H9 (cell line): ENCODE measurements at regions not wholly inside any gene's neighbourhood (a gene's known extent, or its start where the extent isn't known, plus 50 kb on each side); places are given as distances from the start of the nearest gene placed in this dataset.

Experiments used
- DNase-seq: peaks from one replicate; pipeline ENCODE4 v3.0.0-alpha.2; 2017
- H2AFZ ChIP-seq: one replicate; pipeline ENCODE4 v1.6.1; 2013; ENCODE audit warnings: mild to moderate bottlenecking, low read length, control low read depth, moderate library complexity
- H2AK5ac ChIP-seq: 2 replicates; pipeline ENCODE4 v1.6.1; 2013; ENCODE audit warnings: low read length, control low read depth, mixed read lengths; ENCODE audit not compliant: insufficient read length
- H2BK120ac ChIP-seq: one replicate; pipeline ENCODE4 v1.6.1; 2013; ENCODE audit warnings: low read depth, mild to moderate bottlenecking, low read length, control low read depth, inconsistent platforms; ENCODE audit not compliant: poor library complexity, severe bottlenecking
- H2BK12ac ChIP-seq: 2 replicates; pipeline ENCODE4 v1.6.1; 2013; ENCODE audit warnings: low read length, control low read depth, mixed read lengths, low read depth; ENCODE audit not compliant: insufficient read length
- H2BK15ac ChIP-seq: 2 replicates; pipeline ENCODE4 v1.6.1; 2013; ENCODE audit warnings: low read depth, low read length, control low read depth
- H2BK20ac ChIP-seq: one replicate; pipeline ENCODE4 v1.6.1; 2013; ENCODE audit warnings: low read depth, mild to moderate bottlenecking, low read length, control low read depth, inconsistent platforms; ENCODE audit not compliant: poor library complexity, severe bottlenecking
- H2BK5ac ChIP-seq: 2 replicates; pipeline ENCODE4 v1.6.1; 2013; ENCODE audit warnings: low read length, control low read depth, mixed read lengths; ENCODE audit not compliant: insufficient read length
- H3K14ac ChIP-seq: 2 replicates; pipeline ENCODE4 v1.6.1; 2013; ENCODE audit warnings: low read length, control low read depth; ENCODE audit not compliant: insufficient read depth
- H3K18ac ChIP-seq: 2 replicates; pipeline ENCODE4 v1.6.1; 2013; ENCODE audit warnings: low read depth, mild to moderate bottlenecking, mixed read lengths, low read length, control low read depth; ENCODE audit not compliant: insufficient read length
- H3K23ac ChIP-seq: 2 replicates; pipeline ENCODE4 v1.6.1; 2013; ENCODE audit warnings: low read length, control low read depth, mixed read lengths, low read depth; ENCODE audit not compliant: insufficient read length
- H3K23me2 ChIP-seq: 2 replicates; pipeline ENCODE4 v1.6.1; 2013; ENCODE audit warnings: low read depth, mild to moderate bottlenecking, mixed read lengths, low read length, control low read depth; ENCODE audit not compliant: insufficient read length, poor library complexity, severe bottlenecking
- H3K27ac ChIP-seq: 2 replicates; pipeline ENCODE4 v1.5.1; 2013; ENCODE audit warnings: low read length, control low read depth, mixed read lengths, low read depth; ENCODE audit not compliant: insufficient read length
- H3K27me3 ChIP-seq: 2 replicates; pipeline ENCODE4 v1.6.1; 2013; ENCODE audit warnings: low read length, control low read depth, inconsistent platforms; ENCODE audit not compliant: insufficient read depth
- H3K4ac ChIP-seq: 2 replicates; pipeline ENCODE4 v1.6.1; 2013; ENCODE audit warnings: low read depth, mild to moderate bottlenecking, control low read depth, inconsistent platforms, low read length, moderate library complexity
- H3K4me1 ChIP-seq: 2 replicates; pipeline ENCODE4 v1.6.1; 2013; ENCODE audit warnings: low read length, control low read depth, inconsistent platforms; ENCODE audit not compliant: insufficient read depth
- H3K4me2 ChIP-seq: 2 replicates; pipeline ENCODE4 v1.6.1; 2013; ENCODE audit warnings: low read length, control low read depth, mixed read lengths; ENCODE audit not compliant: insufficient read length, insufficient read depth
- H3K56ac ChIP-seq: 2 replicates; pipeline ENCODE4 v1.6.1; 2013; ENCODE audit warnings: low read depth, mild to moderate bottlenecking, mixed read lengths, low read length, control low read depth; ENCODE audit not compliant: insufficient read length
- H3K79me1 ChIP-seq: 2 replicates; pipeline ENCODE4 v1.6.1; 2013; ENCODE audit warnings: low read depth, mild to moderate bottlenecking, moderate library complexity, low read length, control low read depth, inconsistent platforms; ENCODE audit not compliant: insufficient read depth, poor library complexity, severe bottlenecking
- H3K79me2 ChIP-seq: 2 replicates; pipeline ENCODE4 v1.6.1; 2013; ENCODE audit warnings: low read length, control low read depth, inconsistent platforms; ENCODE audit not compliant: insufficient read depth
- H3K9ac ChIP-seq: 2 replicates; pipeline ENCODE4 v1.6.1; 2013; ENCODE audit warnings: low read length, control low read depth, mixed read lengths; ENCODE audit not compliant: insufficient read length; ENCODE audit errors: extremely low read depth
- H3K9me3 ChIP-seq: one replicate; pipeline ENCODE4 v1.6.1; 2013; ENCODE audit warnings: low read depth, low read length, inconsistent platforms; ENCODE audit not compliant: control insufficient read depth
- H3T11ph ChIP-seq: one replicate; pipeline ENCODE4 v1.6.1; 2013; ENCODE audit warnings: mild to moderate bottlenecking, low read length, control low read depth, inconsistent platforms
- H4K20me1 ChIP-seq: one replicate; pipeline ENCODE4 v1.6.1; 2013; ENCODE audit not compliant: control insufficient read depth, insufficient read length, insufficient read depth
- H4K5ac ChIP-seq: 2 replicates; pipeline ENCODE4 v1.6.1; 2013; ENCODE audit warnings: low read depth, mild to moderate bottlenecking, mixed read lengths, low read length, control low read depth; ENCODE audit not compliant: insufficient read length
- H4K8ac ChIP-seq: replicated peaks from 2 replicates; pipeline ENCODE4 v1.6.1; 2013; ENCODE audit warnings: low read length, control low read depth, mixed read lengths, low read depth; ENCODE audit not compliant: insufficient read length
- H4K91ac ChIP-seq: 2 replicates; pipeline ENCODE4 v1.6.1; 2013; ENCODE audit warnings: low read depth, mild to moderate bottlenecking, moderate library complexity, mixed read lengths, low read length, control low read depth; ENCODE audit not compliant: insufficient read length
- H3K27ac Mint-ChIP-seq, 3 experiments: 2 replicates in 2 of 3; 3 replicates in 1 of 3; pipeline ENCODE4 v1.8.0; 2020 to 2021; ENCODE audit warnings: mixed read lengths in 3 of 3, mild to moderate bottlenecking in 1 of 3, moderate library complexity in 1 of 3
- H3K27me3 Mint-ChIP-seq: 2 replicates; pipeline ENCODE4 v1.8.0; 2021; ENCODE audit warnings: low read depth, mild to moderate bottlenecking, moderate library complexity, mixed read lengths
- H3K36me3 Mint-ChIP-seq, 3 experiments: 2 replicates in 2 of 3; 3 replicates in 1 of 3; pipeline ENCODE4 v1.8.0; 2020 to 2021; ENCODE audit warnings: low read depth in 3 of 3, mixed read lengths in 3 of 3; ENCODE audit not compliant: insufficient read depth in 1 of 3
- H3K4me1 Mint-ChIP-seq, 2 experiments: 2 replicates each; pipeline ENCODE4 v1.8.0; 2020; ENCODE audit warnings: mixed read lengths in 2 of 2
- H3K4me3 Mint-ChIP-seq, 2 experiments: 2 replicates in 1 of 2; 3 replicates in 1 of 2; pipeline ENCODE4 v1.8.0; 2020 to 2021; ENCODE audit warnings: mild to moderate bottlenecking in 2 of 2, mixed read lengths in 2 of 2, moderate library complexity in 1 of 2
- H3K9me3 Mint-ChIP-seq, 2 experiments: 2 replicates in 1 of 2; 3 replicates in 1 of 2; pipeline ENCODE4 v1.8.0; 2020; ENCODE audit warnings: mild to moderate bottlenecking in 2 of 2, mixed read lengths in 2 of 2, moderate library complexity in 1 of 2
- CTCF ChIP-seq: fragments of 200-600 bp; sonication (generic); conservative IDR thresholded peaks from 3 replicates; pipeline ENCODE4 v1.8.0; 2021; ENCODE audit warnings: antibody characterized with exemption, mild to moderate bottlenecking
- WGBS: extraction: QIAGEN DNeasy Blood & Tissue Kit; methylation state at CpG from one replicate; pipeline ENCODE4 v1.1.7; 2013; ENCODE audit warnings: missing lambda C conversion rate, low lambda C conversion rate, mixed read lengths; ENCODE audit not compliant: insufficient read length; ENCODE audit errors: extremely low coverage; 5-methylcytosine and 5-hydroxymethylcytosine counted together

- H2BK20ac ChIP-seq, result no peak overlapping the region
- H3K27ac ChIP-seq, result no peak overlapping the region
- no peaks in the 10 kb centered on the region for H3K23me2 ChIP-seq
- Mint-ChIP-seq H3K27ac (no peak overlapping the region), H3K4me3 (no peak overlapping the region), H3K36me3 (peaks cover 9 to 51% (median 44%) of the 10 kb centered on the region in 3 experiments), H3K4me1 (no peaks in the 10 kb centered on the region), H3K9me3 (no peaks in the 10 kb centered on the region), H3K27me3 (no peaks in the 10 kb centered on the region; the same call in 1 of the 2 replicates)
- H4K8ac ChIP-seq, result no peak overlapping the region
- no CpG with 5 or more reads among the region's 11 CpGs for WGBS
- H3K56ac ChIP-seq, result no peak overlapping the region
- no peaks in the 10 kb centered on the region for H3K9me3 ChIP-seq
- H3K9ac ChIP-seq, result no peak overlapping the region
- no peak overlapping the region for H2AK5ac ChIP-seq
- H3K27me3 ChIP-seq, result no peaks in the 10 kb centered on the region
- H3K79me1 ChIP-seq, result no peaks in the 10 kb centered on the region
- H2BK15ac ChIP-seq, result no peak overlapping the region
- H3K14ac ChIP-seq, result no peak overlapping the region
- H3K4ac ChIP-seq, result no peak overlapping the region
- H2BK120ac ChIP-seq, result no peak overlapping the region
- H3K79me2 ChIP-seq, result no peaks in the 10 kb centered on the region
- no peaks in the 10 kb centered on the region for H4K20me1 ChIP-seq
- H3K23ac ChIP-seq, result no peak overlapping the region
- no peak overlapping the region for H4K5ac ChIP-seq
- no peak overlapping the region for H3K4me2 ChIP-seq
- no peak overlapping the region for H4K91ac ChIP-seq
- H3K4me1 ChIP-seq, result no peaks in the 10 kb centered on the region
- no peak overlapping the region for H2BK5ac ChIP-seq
- H3K18ac ChIP-seq, result no peak overlapping the region
- no peak for DNase-seq
- no peak overlapping the region for H3T11ph ChIP-seq
- no peak overlapping the region for H2AFZ ChIP-seq
- TF ChIP-seq CTCF, result no peak
- no peak overlapping the region for H2BK12ac ChIP-seq
Observed at GRCh38 chr2:74083750-74084149, 64.0 kb downstream of the BOLA3 start.
